HG02884 (cell line): ENCODE measurements at regions not wholly inside any gene's neighbourhood (a gene's known extent, or its start where the extent isn't known, plus 50 kb on each side); places are given as distances from the start of the nearest gene placed in this dataset.

Experiments
- ATAC-seq: cut with Tn5 transposase; IDR thresholded peaks from one replicate; pipeline ENCODE4 v1.9.1; 2021; ENCODE audit warnings: mild to moderate bottlenecking, moderate library complexity; ENCODE audit not compliant: unreplicated experiment

- no peak for ATAC-seq
These were observed 216.0 kb downstream of the PMP22 start for GRCh38 chr17:15048933-15049794.

DNA sequence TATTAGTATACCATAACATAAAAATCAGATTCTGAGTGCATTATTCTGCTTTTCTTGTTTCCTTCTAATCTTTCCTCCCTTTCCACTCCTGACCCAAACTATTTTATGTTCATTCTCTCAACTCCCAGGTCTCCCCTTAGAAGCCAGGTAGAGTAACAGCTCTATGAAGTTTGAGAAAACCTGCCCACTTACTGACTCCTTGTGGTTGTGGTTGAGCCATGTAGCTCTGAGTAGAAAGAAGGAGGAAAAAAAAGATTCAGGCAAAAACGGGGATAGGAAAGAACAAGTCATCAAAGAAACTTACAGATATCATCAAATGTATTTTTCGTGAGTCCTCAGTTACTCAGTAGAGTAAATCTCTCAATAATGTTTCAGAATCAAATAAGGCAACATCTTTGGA lies 216.7 kb downstream of the PMP22 start:
- ATAC-seq: no peak

GRCh38 chr17:15042311-15042710 lies 222.8 kb downstream of the PMP22 start:
- no peak for ATAC-seq

DNA sequence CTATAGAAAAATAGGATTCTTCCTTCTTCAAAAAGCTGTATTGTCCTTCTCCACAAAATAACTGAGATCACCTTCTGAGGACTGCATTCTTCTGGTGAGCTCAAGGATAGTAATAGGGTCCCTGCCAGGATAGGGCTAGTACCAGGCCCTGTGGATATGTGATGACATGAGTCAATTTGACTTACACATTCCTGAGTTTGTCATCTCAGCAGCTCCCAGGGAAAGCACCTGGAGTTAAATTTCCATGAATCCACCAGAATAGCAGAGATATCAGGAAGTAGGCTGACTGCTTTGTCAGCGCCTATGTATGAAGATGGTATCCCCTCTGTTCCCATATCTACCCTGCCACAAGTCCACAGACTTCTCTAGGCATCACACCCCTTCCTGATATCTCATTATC lies 225.8 kb downstream of the PMP22 start:
- no peak for ATAC-seq

GRCh38 chr17:15038656-15039055 lies 226.5 kb downstream of the PMP22 start:
- no peak for ATAC-seq

DNA sequence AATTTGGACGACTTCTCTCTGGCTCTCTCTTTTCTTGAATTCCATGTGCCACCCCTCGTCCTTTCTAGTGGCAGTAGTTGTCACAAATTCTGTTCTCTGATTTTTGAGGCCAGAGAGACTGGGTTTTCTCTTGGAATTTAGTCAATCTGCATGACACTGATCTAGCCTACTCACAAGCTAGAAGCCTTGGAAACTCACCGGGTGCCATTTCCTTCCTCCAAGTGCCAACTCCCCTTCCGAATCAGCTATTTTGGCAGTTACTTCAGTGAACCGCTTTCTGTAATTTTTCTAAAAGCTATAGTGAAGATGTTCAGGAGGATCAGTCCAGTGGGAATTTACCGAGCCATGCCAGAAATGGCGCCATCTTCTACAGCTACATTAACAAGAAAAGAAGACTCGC lies 228.9 kb downstream of the PMP22 start:
- ATAC-seq: no peak

DNA sequence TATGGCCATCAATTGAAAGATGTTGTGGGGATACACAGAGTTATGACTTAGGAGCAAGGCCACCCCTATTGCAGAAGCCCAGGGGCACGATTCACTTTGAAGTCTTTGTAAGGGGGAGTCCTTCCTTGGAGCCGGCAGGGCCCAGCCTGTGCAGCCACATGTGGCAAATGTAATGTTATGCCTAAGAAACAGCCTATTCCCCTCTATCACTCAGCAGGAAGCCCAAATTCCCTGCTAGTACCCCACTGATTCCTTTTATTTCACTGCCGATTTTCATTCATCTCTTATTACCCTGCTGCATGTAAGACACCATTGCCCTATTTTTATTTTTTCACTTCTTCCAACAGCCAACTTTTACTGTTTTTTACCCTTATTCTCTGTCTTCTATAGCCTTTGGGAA lies 233.2 kb downstream of the PMP22 start:
- ATAC-seq: no peak

DNA sequence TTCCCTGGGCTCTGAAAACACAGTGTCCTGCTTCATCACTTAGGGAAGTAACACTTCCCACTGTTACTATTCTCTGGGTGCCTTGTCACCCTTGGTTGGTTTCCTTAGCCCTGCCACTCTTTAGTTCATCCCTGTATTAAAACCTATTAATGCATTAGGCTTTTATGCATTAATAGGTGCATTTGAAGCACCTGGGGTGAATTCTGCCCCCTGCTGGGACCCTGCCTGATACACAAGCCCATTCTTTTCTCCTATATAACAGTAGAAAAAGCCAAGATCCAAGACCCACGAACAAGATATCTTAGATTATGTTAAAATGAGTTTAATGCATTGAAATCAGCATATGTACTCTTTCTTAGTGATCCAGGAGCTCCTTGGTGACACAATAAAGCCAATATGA lies 235.7 kb downstream of the PMP22 start:
- no peak for ATAC-seq

DNA sequence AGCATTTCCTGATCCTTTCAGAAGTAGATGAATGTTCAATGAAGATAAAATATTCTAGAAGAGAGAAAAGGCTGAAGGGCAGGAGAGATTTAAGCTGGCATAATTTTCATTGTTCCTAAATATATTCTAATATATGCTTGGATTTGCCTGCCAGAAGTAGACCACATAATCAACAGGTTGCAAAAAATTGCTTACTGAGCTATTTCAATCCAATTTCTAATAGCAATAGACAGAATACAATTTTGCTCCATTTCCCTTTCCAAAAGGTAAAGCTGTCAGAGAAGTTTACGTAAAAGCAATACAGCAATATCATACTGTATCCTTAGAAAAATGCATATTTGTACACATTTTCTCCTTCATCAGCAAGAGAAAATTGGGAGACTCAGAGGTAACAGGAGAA lies 237.3 kb downstream of the PMP22 start:
- no peak for ATAC-seq

GRCh38 chr17:15026088-15026487 lies 239.0 kb downstream of the PMP22 start:
- ATAC-seq: no peak

DNA sequence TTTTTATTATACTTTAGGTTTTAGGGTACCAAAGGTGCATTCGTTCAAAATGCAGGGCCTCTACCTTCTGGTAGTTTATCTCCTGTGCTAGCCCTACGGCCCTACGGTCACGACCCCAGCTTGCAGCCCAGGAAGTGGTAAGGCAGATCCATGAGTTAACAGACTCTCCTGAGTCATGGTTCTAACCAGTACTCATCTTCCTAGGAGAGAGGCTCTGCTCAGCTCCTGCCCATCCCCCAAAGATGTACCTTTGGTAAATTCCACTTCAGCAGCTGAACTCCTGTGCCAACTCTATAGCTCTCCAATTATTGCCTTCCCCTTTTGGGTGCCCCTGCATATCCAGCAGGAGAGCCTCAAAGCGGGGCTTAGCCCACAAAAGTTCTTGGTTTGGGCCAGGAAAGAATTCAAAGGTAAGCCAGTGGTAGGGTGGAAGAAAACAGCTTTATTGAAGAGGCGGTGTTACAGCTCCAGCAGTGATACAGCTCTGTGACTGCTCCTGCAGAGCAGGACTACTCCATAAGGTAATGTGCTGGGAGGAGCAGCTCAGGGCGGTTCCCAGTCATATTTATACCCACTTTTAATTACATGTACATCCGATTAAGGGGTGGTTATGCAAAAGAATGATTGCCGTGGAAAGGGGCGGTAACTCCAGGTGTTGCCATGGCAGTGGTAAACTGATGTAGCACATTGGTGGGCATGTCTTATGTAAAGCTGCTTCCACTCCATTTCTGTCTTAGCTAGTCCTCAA lies 241.4 kb downstream of the PMP22 start:
- ATAC-seq: no peak

DNA sequence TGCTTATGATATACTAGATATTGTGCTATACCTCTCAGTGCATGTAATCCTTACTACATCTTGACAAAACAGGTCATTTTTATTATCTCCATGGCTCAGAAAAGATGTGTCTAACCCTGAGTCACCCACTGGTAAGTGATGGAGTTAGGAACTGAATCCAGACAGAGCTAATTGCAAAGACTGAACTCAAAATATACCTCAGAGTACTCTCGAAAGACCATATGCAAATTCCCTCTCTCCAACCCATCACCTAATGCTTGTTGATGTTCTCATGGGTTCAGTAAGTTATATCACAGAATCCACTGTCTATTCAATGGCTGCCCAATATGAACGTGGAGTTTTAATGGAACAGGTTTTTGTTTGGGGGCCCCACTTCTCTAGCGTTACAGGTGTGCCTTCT lies 246.0 kb downstream of the PMP22 start:
- no peak for ATAC-seq

- ATAC-seq: no peak
These were observed 252.7 kb downstream of the PMP22 start for GRCh38 chr17:15012351-15012980.

DNA sequence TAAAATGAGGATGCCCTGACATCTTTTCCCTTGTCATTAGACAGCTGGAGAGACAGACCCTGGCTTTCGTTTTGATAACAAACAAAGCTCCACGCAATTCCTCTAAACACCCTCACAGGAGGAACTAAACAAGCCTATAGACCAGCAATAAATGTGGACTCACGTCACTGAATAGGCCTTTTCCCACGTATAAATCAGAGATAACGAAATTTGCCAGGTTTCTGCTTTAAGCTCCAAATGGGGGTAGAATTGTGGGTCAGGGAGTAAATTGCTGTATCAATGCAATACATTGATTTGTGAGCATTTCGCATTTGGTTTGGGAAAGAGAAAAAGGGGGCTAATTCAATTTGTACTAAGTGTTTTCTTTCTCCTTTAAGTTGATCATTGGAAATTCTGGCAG lies 256.0 kb downstream of the PMP22 start:
- ATAC-seq: no peak

DNA sequence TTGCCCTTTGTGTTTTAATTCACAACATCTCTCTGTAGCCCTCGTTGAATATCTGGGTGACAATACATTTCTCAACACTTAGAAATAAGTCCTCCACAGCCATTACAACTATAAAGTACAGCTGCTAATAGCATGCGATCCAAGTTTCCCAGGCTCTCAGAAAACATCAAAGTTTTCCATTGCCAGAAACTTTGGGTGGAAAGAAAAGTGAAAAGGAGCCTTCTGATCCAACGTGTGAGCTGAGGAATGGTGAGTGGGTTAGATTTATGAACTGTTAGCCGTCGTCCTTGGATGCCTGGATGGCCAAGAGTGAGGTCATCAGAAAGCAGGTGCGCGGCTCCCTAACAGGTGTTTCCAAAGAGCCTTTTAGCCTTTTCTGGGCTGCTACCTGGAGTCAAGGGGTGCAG lies 258.0 kb downstream of the PMP22 start:
- no peak for ATAC-seq

GRCh38 chr17:15006421-15007128 lies 258.6 kb downstream of the PMP22 start:
- ATAC-seq: no peak

GRCh38 chr17:15000661-15001060 lies 264.5 kb downstream of the PMP22 start:
- no peak for ATAC-seq

GRCh38 chr17:14997290-14997689 lies 267.8 kb downstream of the PMP22 start:
- no peak for ATAC-seq

- ATAC-seq: no peak
These were observed 279.0 kb downstream of the PMP22 start for GRCh38 chr17:14986127-14986526.

DNA sequence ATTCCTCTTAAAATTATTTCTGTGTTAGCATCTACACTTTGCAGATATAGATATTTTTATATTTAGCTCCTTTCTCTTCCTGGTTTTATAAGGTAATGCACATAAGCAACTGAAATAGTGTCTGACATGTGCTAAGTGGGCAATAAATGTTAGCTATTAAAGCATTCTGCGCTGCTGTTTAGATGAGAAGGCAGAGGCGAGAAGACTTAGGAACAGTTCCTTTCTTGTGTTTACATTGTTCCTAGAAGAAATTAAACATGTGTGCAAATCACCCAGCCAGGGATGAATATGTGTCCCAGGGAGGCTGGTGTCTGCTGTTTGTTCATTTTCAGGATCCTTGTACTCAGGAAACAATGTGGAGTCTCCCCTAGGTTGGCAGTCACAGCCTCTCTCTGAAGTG lies 292.3 kb downstream of the PMP22 start:
- no peak for ATAC-seq

- ATAC-seq: no peak
These were observed 294.1 kb downstream of the PMP22 start for GRCh38 chr17:14971054-14971453.
